HepG2 (cell line): ENCODE measurements at regions not wholly inside any gene's neighbourhood (a gene's known extent, or its start where the extent isn't known, plus 50 kb on each side); places are given as distances from the start of the nearest gene placed in this dataset.

ENCODE experiments used
- ATAC-seq: fragments of 200-7000 bp; cut with Tn5 transposase; 3 replicates; pipeline ENCODE4 v1.9.1; 2020; ENCODE audit warnings: mild to moderate bottlenecking, moderate library complexity
- BruUV-seq: library from RNA; stranded (reverse); fragments of 400-500 nt; replicated peaks from 2 replicates; lab custom pipeline; 2021; lab: Mats Ljungman, UMichigan
- CTCF ChIA-PET: fragments of 300-600 bp; formaldehyde crosslinking; extraction: SDS; loops from one replicate; lab custom pipeline; 2021; ENCODE audit warnings: low total read pairs, inconsistent platforms, low intra/inter-chr PET ratio; lab: Yijun Ruan, JAX
- POLR2A ChIA-PET: fragments of 350-600 bp; sonication (Branson Sonifier 250); formaldehyde crosslinking; loops from one replicate; lab custom pipeline; 2020; ENCODE audit warnings: antibody characterized with exemption, inconsistent platforms; lab: Yijun Ruan, JAX
- DNase-seq: peaks from one replicate; pipeline ENCODE4 v3.0.0-alpha.2; 2015; ENCODE audit warnings: low spot score
- FAIRE-seq: peaks from 3 replicates; lab custom pipeline; 2011; peaks lifted over from hg19 to GRCh38; lab: Jason Lieb, UNC
- H2AFZ ChIP-seq: one replicate; pipeline ENCODE4 v1.6.1; 2011; ENCODE audit warnings: low read length, inconsistent platforms
- H3K27ac ChIP-seq: fragments of 300-600 bp; 3 replicates; pipeline ENCODE4 v1.8.0; 2011; ENCODE audit warnings: mixed run types, mild to moderate bottlenecking, mixed read lengths, low read length, inconsistent platforms; ENCODE audit not compliant: insufficient read depth; ENCODE audit errors: extremely low read length
- H3K27me3 ChIP-seq, 2 experiments: fragments of 200-600 bp in 1 of 2; 2 replicates in 1 of 2; 3 replicates in 1 of 2; pipeline versions ENCODE4 v1.6.0 to v1.8.0; 2011; ENCODE audit warnings: low read length in 2 of 2, mild to moderate bottlenecking in 2 of 2, moderate library complexity in 2 of 2, inconsistent platforms in 1 of 2; ENCODE audit not compliant: insufficient read depth in 2 of 2, control insufficient read depth in 1 of 2
- H3K36me3 ChIP-seq, 2 experiments: fragments of 200-600 bp in 1 of 2; replicated peaks in 1 of 2; 2 replicates in 1 of 2; 3 replicates in 1 of 2; pipeline versions ENCODE4 v1.5.1 to v1.8.0; 2011; ENCODE audit warnings: low read length in 2 of 2, inconsistent platforms in 1 of 2; ENCODE audit not compliant: insufficient read depth in 2 of 2, control insufficient read depth in 1 of 2
- H3K4me1 ChIP-seq: 2 replicates; pipeline ENCODE4 v1.5.1; 2012; ENCODE audit warnings: low read length, inconsistent platforms; ENCODE audit not compliant: insufficient read depth
- H3K4me2 ChIP-seq: 2 replicates; pipeline ENCODE4 v1.6.0; 2011; ENCODE audit warnings: low read depth, low read length, inconsistent platforms
- H3K4me3 ChIP-seq, 3 experiments: fragments of 200-600 bp in 1 of 3; sonication (generic), shearing (Covaris generic) in 1 of 3; replicated peaks in 1 of 3; 2 replicates each; pipeline ENCODE4 v1.5.1; 2011 to 2016; ENCODE audit warnings: low read length in 3 of 3, inconsistent platforms in 2 of 3, low read depth in 2 of 3, mild to moderate bottlenecking in 2 of 3, control low read depth in 1 of 3, mixed read lengths in 1 of 3; ENCODE audit not compliant: insufficient read depth in 1 of 3
- H3K79me2 ChIP-seq: one replicate; pipeline ENCODE4 v1.6.1; 2011; ENCODE audit warnings: low read length, inconsistent platforms; ENCODE audit not compliant: insufficient read depth
- H3K9ac ChIP-seq: 2 replicates; pipeline ENCODE4 v1.6.0; 2011; ENCODE audit warnings: mild to moderate bottlenecking, low read depth, low read length, inconsistent platforms; ENCODE audit not compliant: insufficient read depth
- H3K9me3 ChIP-seq: 2 replicates; pipeline ENCODE4 v1.5.1; 2012; ENCODE audit warnings: mild to moderate bottlenecking, low read length
- H4K20me1 ChIP-seq: 2 replicates; pipeline ENCODE4 v1.6.0; 2011; ENCODE audit warnings: inconsistent platforms, mild to moderate bottlenecking, low read length, moderate library complexity; ENCODE audit not compliant: insufficient read depth
- ATF7 ChIP-seq, 2 experiments: fragments of 450-650 bp in 1 of 2; sonication (generic) in 1 of 2; formaldehyde crosslinking in 1 of 2; IDR thresholded peaks; 2 replicates each; pipeline versions ENCODE4 v1.4.0 to v1.6.1; 2016 to 2020; ENCODE audit warnings: antibody characterized with exemption in 1 of 2, mild to moderate bottlenecking in 1 of 2, missing genetic modification reagents in 1 of 2
- NAIF1 ChIP-seq: sonication (generic); formaldehyde crosslinking; IDR thresholded peaks from 2 replicates; pipeline ENCODE4 v1.5.0; 2020; ENCODE audit warnings: mild to moderate bottlenecking, missing genetic modification reagents, borderline replicate concordance
- RFXANK ChIP-seq: IDR thresholded peaks from 2 replicates; pipeline ENCODE4 v1.6.1; 2016
- SNRNP70 ChIP-seq: fragments of 200-400 bp; formaldehyde crosslinking; IDR thresholded peaks from 2 replicates; pipeline ENCODE4 v1.6.1; 2017; ENCODE audit warnings: mild to moderate bottlenecking, low read depth, low read length, moderate library complexity
- SP140L ChIP-seq: sonication (generic); formaldehyde crosslinking; IDR thresholded peaks from 2 replicates; pipeline ENCODE4 v1.4.0; 2020; ENCODE audit warnings: missing genetic modification reagents, borderline replicate concordance
- TCF7L2 ChIP-seq: IDR thresholded peaks from 2 replicates; pipeline ENCODE4 v1.6.1; 2011; ENCODE audit warnings: mild to moderate bottlenecking, low read depth, low read length, moderate library complexity
- ZFP36 ChIP-seq: fragments of 150-350 bp; IDR thresholded peaks from 2 replicates; pipeline ENCODE4 v1.6.1; 2018; ENCODE audit warnings: borderline replicate concordance, low read length, low read depth; ENCODE audit not compliant: partially characterized antibody
- ZNF530 ChIP-seq: sonication (generic); formaldehyde crosslinking; IDR thresholded peaks from 2 replicates; pipeline ENCODE4 v1.5.0; 2020; ENCODE audit warnings: low read depth, mild to moderate bottlenecking, missing genetic modification reagents
- ZNF652 ChIP-seq: IDR thresholded peaks from 2 replicates; pipeline ENCODE4 v1.6.1; 2016; ENCODE audit warnings: low read depth, borderline replicate concordance
- ZNF83 ChIP-seq: sonication (generic); formaldehyde crosslinking; IDR thresholded peaks from 2 replicates; pipeline ENCODE4 v1.4.0; 2020; ENCODE audit warnings: missing genetic modification reagents, mild to moderate bottlenecking, borderline replicate concordance
- ZSCAN9 ChIP-seq: IDR thresholded peaks from 2 replicates; pipeline ENCODE4 v1.6.1; 2016; ENCODE audit warnings: borderline replicate concordance
- whole genome bisulfite sequencing: methylation state at CpG from one replicate; pipeline ENCODE4 v1.1.6; 2017; ENCODE audit warnings: low lambda C conversion rate; 5-methylcytosine and 5-hydroxymethylcytosine counted together
- in situ Hi-C: cut with HindIII; loops from 2 replicates; pipeline ENCODE4 v1.10.0; 2017; ENCODE audit warnings: low pct_unique_long_range_greater_than_20kb; ENCODE audit not compliant: extremely low pct_ligation_motif_present
- intact Hi-C: fragments of 100-400 bp; cut with micrococcal nuclease; formaldehyde crosslinking; loops from one replicate; pipeline ENCODE4 v1.10.0; 2022; ENCODE audit not compliant: unreplicated experiment
- TF ChIP-seq, protein P1 (sequence below): sonication (generic); formaldehyde crosslinking; IDR thresholded peaks from 2 replicates; pipeline ENCODE4 v1.4.0; 2020; ENCODE audit warnings: missing genetic modification reagents, borderline replicate concordance
- TF ChIP-seq, protein P2 (sequence below): sonication (generic); formaldehyde crosslinking; IDR thresholded peaks from 2 replicates; pipeline ENCODE4 v1.5.0; 2020; ENCODE audit warnings: mild to moderate bottlenecking, missing genetic modification reagents, borderline replicate concordance

DNA sequence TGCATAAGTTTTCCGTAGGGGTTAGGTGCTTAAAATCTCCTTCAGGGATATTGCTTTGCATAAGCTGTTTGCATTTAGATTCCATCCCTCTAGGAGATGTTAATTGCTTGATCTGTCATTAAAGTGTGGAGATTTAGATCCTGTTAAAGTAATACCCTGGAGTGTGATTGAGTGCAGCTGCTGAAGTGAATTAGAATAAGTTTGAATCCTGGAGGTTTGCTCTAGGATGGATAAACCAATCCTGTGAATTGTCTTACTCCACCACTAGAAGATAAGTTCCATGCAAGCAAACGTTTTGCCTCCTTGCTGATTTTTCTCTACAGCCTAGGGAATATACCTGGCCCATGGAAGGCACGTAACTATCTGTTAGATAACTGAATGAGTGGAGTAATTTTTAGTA lies 1487.2 kb upstream of the PRR20A start:
- Histone ChIP-seq H3K9me3 (peaks cover 5% of the 10 kb centered on the region; the same call in 1 of the 2 replicates), H3K36me3 (no peaks in the 10 kb centered on the region), H3K4me1 (no peaks in the 10 kb centered on the region), H4K20me1 (no peaks in the 10 kb centered on the region), H3K4me3 (no peak overlapping the region), H2AFZ (no peak overlapping the region), H3K27me3 (no peaks in the 10 kb centered on the region; a peak in 1 of 5 replicates), H3K27ac (no peak overlapping the region), H3K4me2 (no peak overlapping the region), H3K9ac (no peak overlapping the region), H3K79me2 (no peaks in the 10 kb centered on the region)
- ChIA-PET CTCF (no interaction called here), POLR2A (no interaction called here)
- FAIRE-seq, result no peak
- DNase-seq, result no peak
- intact Hi-C loops, result no loop called here
- ATAC-seq, result no peak
- no TSS peak for BruUV-seq
- TF ChIP-seq, protein P1, sequence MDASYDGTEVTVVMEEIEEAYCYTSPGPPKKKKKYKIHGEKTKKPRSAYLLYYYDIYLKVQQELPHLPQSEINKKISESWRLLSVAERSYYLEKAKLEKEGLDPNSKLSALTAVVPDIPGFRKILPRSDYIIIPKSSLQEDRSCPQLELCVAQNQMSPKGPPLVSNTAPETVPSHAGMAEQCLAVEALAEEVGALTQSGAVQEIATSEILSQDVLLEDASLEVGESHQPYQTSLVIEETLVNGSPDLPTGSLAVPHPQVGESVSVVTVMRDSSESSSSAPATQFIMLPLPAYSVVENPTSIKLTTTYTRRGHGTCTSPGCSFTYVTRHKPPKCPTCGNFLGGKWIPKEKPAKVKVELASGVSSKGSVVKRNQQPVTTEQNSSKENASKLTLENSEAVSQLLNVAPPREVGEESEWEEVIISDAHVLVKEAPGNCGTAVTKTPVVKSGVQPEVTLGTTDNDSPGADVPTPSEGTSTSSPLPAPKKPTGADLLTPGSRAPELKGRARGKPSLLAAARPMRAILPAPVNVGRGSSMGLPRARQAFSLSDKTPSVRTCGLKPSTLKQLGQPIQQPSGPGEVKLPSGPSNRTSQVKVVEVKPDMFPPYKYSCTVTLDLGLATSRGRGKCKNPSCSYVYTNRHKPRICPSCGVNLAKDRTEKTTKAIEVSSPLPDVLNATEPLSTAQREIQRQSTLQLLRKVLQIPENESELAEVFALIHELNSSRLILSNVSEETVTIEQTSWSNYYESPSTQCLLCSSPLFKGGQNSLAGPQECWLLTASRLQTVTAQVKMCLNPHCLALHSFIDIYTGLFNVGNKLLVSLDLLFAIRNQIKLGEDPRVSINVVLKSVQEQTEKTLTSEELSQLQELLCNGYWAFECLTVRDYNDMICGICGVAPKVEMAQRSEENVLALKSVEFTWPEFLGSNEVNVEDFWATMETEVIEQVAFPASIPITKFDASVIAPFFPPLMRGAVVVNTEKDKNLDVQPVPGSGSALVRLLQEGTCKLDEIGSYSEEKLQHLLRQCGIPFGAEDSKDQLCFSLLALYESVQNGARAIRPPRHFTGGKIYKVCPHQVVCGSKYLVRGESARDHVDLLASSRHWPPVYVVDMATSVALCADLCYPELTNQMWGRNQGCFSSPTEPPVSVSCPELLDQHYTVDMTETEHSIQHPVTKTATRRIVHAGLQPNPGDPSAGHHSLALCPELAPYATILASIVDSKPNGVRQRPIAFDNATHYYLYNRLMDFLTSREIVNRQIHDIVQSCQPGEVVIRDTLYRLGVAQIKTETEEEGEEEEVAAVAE (CRISPR knock-in tag), result no peak
- TF ChIP-seq ZNF652 (CRISPR knock-in tag), result no peak
- no peak for TF ChIP-seq ZFP36
- no peak for TF ChIP-seq ZSCAN9 (CRISPR knock-in tag)
- no peak for TF ChIP-seq RFXANK (CRISPR knock-in tag)
- no peak for TF ChIP-seq SNRNP70
- TF ChIP-seq ZNF83, result no peak
- TF ChIP-seq NAIF1 (CRISPR knock-in tag), result no peak
- TF ChIP-seq SP140L (CRISPR knock-in tag), result no peak
- TF ChIP-seq, protein P2, sequence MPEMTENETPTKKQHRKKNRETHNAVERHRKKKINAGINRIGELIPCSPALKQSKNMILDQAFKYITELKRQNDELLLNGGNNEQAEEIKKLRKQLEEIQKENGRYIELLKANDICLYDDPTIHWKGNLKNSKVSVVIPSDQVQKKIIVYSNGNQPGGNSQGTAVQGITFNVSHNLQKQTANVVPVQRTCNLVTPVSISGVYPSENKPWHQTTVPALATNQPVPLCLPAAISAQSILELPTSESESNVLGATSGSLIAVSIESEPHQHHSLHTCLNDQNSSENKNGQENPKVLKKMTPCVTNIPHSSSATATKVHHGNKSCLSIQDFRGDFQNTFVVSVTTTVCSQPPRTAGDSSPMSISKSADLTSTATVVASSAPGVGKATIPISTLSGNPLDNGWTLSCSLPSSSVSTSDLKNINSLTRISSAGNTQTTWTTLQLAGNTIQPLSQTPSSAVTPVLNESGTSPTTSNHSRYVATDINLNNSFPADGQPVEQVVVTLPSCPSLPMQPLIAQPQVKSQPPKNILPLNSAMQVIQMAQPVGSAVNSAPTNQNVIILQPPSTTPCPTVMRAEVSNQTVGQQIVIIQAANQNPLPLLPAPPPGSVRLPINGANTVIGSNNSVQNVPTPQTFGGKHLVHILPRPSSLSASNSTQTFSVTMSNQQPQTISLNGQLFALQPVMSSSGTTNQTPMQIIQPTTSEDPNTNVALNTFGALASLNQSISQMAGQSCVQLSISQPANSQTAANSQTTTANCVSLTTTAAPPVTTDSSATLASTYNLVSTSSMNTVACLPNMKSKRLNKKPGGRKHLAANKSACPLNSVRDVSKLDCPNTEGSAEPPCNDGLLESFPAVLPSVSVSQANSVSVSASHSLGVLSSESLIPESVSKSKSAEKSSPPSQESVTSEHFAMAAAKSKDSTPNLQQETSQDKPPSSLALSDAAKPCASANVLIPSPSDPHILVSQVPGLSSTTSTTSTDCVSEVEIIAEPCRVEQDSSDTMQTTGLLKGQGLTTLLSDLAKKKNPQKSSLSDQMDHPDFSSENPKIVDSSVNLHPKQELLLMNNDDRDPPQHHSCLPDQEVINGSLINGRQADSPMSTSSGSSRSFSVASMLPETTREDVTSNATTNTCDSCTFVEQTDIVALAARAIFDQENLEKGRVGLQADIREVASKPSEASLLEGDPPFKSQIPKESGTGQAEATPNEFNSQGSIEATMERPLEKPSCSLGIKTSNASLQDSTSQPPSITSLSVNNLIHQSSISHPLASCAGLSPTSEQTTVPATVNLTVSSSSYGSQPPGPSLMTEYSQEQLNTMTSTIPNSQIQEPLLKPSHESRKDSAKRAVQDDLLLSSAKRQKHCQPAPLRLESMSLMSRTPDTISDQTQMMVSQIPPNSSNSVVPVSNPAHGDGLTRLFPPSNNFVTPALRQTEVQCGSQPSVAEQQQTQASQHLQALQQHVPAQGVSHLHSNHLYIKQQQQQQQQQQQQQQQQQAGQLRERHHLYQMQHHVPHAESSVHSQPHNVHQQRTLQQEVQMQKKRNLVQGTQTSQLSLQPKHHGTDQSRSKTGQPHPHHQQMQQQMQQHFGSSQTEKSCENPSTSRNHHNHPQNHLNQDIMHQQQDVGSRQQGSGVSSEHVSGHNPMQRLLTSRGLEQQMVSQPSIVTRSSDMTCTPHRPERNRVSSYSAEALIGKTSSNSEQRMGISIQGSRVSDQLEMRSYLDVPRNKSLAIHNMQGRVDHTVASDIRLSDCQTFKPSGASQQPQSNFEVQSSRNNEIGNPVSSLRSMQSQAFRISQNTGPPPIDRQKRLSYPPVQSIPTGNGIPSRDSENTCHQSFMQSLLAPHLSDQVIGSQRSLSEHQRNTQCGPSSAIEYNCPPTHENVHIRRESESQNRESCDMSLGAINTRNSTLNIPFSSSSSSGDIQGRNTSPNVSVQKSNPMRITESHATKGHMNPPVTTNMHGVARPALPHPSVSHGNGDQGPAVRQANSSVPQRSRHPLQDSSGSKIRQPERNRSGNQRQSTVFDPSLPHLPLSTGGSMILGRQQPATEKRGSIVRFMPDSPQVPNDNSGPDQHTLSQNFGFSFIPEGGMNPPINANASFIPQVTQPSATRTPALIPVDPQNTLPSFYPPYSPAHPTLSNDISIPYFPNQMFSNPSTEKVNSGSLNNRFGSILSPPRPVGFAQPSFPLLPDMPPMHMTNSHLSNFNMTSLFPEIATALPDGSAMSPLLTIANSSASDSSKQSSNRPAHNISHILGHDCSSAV, result no peak
- TF ChIP-seq ZNF530 (CRISPR knock-in tag), result no peak
- TF ChIP-seq TCF7L2, result no peak
- TF ChIP-seq ATF7 (IDR thresholded peaks at IDR 0.05), result no peak
- no peak for TF ChIP-seq ATF7 (CRISPR knock-in tag; IDR thresholded peaks at IDR 0.05)
- 8% methylated on average over 3 of the region's 3 CpGs for WGBS
- in situ Hi-C loops, result no loop called here
